ENCODE measurements at regions not wholly inside any gene's neighbourhood (a gene's known extent, or its start where the extent isn't known, plus 50 kb on each side); places are given as distances from the start of the nearest gene placed in this dataset.
"Not testable (repeated sequence)": the region's sequence is repeated elsewhere in the genome, so short reads cannot be mapped to it uniquely, and the experiment has no call there.

DNA sequence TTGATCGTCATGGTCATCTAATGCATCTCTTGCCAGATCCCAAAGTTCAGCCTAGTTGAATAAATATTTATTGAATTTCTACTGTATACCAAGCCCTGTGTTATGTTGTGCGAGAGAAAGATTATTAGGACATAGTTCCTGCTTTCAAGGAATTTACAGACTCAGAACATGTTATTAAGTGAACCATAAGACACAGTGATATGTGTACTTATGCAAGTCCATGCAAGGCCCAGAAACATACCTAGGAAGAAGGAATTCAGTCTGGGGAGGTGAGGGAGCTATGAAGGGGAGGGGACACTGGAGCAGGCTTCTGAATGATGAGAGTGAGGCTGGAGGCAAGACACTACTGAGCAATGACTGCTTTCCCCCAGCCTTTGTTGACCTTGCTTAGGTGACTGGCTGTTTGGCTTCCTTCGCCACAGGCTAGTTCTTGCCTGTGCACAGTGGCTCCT is 81.4 kb downstream of the ACAA2 start:
- Histone ChIP-seq H3K4me3 (no peak overlapping the region), H3K9me3 (no peaks in the 10 kb centered on the region), H3K36me3 (no peaks in the 10 kb centered on the region), H3K27me3 (no peaks in the 10 kb centered on the region)
- no peak for DNase-seq

DNA sequence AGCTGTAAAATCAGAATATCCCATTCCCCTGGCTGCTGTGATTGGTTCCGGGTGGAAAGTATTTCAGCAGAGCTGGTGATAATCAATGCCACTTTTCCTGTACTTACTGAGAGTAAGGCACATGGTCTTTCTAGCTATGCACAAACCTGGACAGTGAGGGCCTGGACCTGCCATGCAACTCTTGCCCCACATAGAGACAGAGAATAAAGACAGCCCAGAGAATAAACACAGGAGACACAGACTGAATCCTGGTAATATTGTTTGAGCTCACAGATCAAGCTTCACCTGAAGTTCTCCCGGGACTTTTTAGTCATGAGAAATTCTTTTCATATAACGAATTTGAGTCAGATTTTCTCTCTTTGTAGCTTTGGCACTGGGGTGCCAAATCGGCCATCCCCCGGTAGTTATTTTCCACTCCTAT is 81.9 kb downstream of the ACAA2 start:
- no peaks in the 10 kb centered on the region for H3K27me3 ChIP-seq
- no peaks in the 10 kb centered on the region for H3K9me3 ChIP-seq
- no peak overlapping the region for H3K4me3 ChIP-seq
- DNase-seq = no peak
- no peaks in the 10 kb centered on the region for H3K36me3 ChIP-seq

GRCh38 chr18:49730951-49731391 is 82.4 kb downstream of the ACAA2 start:
- Histone ChIP-seq H3K36me3 (no peaks in the 10 kb centered on the region), H3K27me3 (no peaks in the 10 kb centered on the region), H3K9me3 (no peaks in the 10 kb centered on the region), H3K4me3 (no peak overlapping the region)
- no peak for DNase-seq

GRCh38 chr18:49728542-49728941 is 84.8 kb downstream of the ACAA2 start:
- DNase-seq = peak; percentile 30
- no peaks in the 10 kb centered on the region for H3K27me3 ChIP-seq

DNA sequence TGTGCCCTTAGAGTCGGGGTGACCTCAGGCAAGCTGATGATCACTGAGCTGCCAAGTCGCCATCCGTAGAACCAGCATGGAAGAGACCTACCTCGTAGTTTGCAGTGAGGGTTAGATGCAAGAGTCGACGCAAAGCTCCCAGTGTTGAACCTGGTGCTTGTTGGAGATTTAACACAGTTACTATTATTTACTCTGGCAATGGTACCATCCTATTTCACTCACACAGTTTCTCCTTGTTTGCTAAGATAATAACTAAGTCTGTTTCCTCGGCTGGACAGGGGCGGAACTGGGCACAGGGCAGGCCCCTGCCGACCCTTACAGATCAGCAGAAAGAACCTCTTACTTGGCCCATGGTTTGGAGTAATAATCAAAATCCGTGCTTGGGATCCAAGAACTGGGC is 85.5 kb downstream of the ACAA2 start:
- H3K4me3 ChIP-seq = no peak overlapping the region
- DNase-seq = no peak
- H3K9me3 ChIP-seq = no peaks in the 10 kb centered on the region
- no peaks in the 10 kb centered on the region for H3K27me3 ChIP-seq
- H3K36me3 ChIP-seq = no peaks in the 10 kb centered on the region

More at GRCh38 chr18:49728542-49728941, 84.8 kb downstream of the ACAA2 start:
- Histone ChIP-seq H3K4me3 (no peak overlapping the region), H3K9me3 (no peaks in the 10 kb centered on the region), H3K36me3 (no peaks in the 10 kb centered on the region)

GRCh38 chr18:49726675-49726963 is 86.7 kb downstream of the ACAA2 start:
- Histone ChIP-seq H3K36me3 (no peaks in the 10 kb centered on the region), H3K9me3 (no peaks in the 10 kb centered on the region), H3K27me3 (no peaks in the 10 kb centered on the region), H3K4me3 (no peak overlapping the region)
- DNase-seq = no peak

GRCh38 chr18:49725809-49726674 is 87.3 kb downstream of the ACAA2 start:
- Histone ChIP-seq H3K9me3 (no peaks in the 10 kb centered on the region), H3K27me3 (no peaks in the 10 kb centered on the region), H3K4me3 (no peak overlapping the region), H3K36me3 (no peaks in the 10 kb centered on the region)
- DNase-seq = peak; percentile 90

GRCh38 chr18:49723648-49724180 is 89.6 kb downstream of the ACAA2 start:
- DNase-seq = peak; percentile 27
- Histone ChIP-seq H3K9me3 (no peaks in the 10 kb centered on the region), H3K27me3 (no peaks in the 10 kb centered on the region), H3K36me3 (no peaks in the 10 kb centered on the region), H3K4me3 (no peak overlapping the region)

DNA sequence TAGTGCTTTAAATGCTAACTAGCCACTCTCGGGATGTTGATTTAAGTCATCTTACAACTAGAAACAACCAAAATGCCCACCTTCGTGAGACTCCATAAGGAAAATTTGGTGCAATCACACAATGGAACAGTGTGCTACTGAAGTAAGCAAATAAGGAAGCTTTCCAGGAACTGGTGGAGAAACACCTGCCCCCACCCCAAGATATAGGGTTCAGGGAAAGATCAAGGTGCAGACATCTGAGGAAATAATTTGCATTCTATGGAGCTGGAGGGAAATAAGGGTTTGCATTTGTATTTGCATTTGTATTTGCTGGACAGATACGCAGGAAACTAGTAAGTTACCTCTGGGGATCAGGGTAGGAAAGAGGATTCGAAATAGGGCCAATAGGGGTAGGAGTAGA is 90.9 kb downstream of the ACAA2 start:
- no peak for DNase-seq
- Histone ChIP-seq H3K9me3 (no peaks in the 10 kb centered on the region), H3K36me3 (no peaks in the 10 kb centered on the region), H3K4me3 (no peak overlapping the region), H3K27me3 (no peaks in the 10 kb centered on the region)

DNA sequence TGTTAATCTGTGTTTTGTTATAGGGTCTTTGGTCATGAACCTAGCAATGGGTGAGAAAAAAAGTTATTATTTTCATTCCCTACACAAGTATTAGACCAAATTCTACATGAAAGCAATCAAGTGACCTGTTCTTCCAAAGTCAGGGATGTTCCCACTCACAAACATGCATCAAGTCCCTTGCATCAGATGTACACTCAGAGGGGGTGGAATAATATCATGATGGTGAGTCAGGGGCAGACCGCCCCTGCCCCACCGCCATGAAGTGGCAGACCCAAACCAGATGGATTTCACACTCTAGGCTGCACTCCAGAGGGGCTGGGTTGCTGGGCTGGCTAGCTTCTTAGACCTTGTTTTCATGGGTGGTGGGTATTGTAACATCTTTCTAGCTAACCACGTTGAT is 91.4 kb downstream of the ACAA2 start:
- Histone ChIP-seq H3K4me3 (no peak overlapping the region), H3K9me3 (no peaks in the 10 kb centered on the region), H3K36me3 (no peaks in the 10 kb centered on the region), H3K27me3 (no peaks in the 10 kb centered on the region)
- DNase-seq = no peak

DNA sequence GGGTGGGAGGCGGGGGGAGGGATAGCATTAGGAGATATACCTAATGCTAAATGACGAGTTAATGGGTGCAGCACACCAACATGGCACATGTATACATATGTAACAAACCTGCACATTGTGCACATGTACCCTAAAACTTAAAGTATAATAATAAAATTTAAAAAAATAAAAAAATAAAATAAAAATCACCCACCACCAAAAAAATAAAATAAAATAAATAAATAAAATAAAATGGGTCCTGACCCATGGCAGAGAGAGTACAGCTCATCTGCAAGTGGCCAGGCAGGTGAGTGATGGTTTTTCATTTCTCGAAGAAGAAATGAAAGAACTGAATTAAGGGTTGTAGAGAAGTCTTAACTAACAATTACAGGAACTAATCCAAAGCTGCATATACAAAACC is 92.4 kb downstream of the ACAA2 start:
- not testable (repeated sequence) for H3K9me3 ChIP-seq, H3K27me3 ChIP-seq, H3K36me3 ChIP-seq, H3K4me3 ChIP-seq, DNase-seq

GRCh38 chr18:49717617-49718016 is 95.7 kb downstream of the ACAA2 start:
- Histone ChIP-seq H3K36me3 (no peaks in the 10 kb centered on the region), H3K4me3 (no peak overlapping the region), H3K9me3 (no peaks in the 10 kb centered on the region), H3K27me3 (no peaks in the 10 kb centered on the region)
- no peak for DNase-seq

DNA sequence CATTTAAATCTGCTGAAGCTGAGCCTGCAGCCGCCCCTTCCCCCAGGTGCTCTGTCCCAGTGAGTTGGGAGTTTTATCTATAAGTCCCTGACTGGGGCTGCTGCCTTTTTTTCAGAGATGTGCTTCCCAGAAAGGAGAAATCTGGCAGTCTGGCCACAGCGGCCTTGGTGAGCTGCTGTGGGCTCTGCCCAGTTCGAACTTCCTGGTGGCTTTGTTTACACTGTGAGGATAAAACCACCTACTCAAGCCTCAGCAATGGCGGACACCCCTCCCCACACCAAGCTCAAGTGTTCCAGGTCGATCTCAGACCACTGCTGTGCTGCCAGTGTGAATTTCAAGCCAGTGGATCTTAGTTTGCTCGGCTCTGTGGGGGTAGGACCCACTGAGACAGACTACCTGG is 97.3 kb downstream of the ACAA2 start:
- Histone ChIP-seq H3K36me3 (no peaks in the 10 kb centered on the region), H3K4me3 (no peak overlapping the region), H3K9me3 (no peaks in the 10 kb centered on the region), H3K27me3 (no peaks in the 10 kb centered on the region)
- no peak for DNase-seq

DNA sequence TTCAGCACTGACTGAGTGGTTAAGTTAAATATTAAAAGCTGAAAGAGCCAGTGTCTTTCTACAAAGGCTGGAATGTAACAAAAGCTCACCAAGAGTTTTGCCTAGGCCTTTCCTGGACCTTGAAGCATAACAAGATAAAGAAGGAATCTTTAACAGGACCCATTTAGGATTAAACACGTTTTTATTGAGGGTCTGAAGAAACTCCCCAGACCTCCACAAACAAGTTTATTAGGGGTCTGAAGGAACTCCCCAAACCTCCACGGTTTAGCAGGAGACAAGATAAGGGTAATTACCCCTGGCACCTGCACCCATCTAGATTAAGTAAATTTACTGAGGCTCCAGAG is 104.0 kb downstream of the ACAA2 start:
- H3K9me3 ChIP-seq = no peaks in the 10 kb centered on the region
- H3K27me3 ChIP-seq = no peaks in the 10 kb centered on the region
- DNase-seq = no peak
- H3K36me3 ChIP-seq = no peaks in the 10 kb centered on the region
- H3K4me3 ChIP-seq = no peak overlapping the region

GRCh38 chr18:49708662-49709346 is 104.5 kb downstream of the ACAA2 start:
- Histone ChIP-seq H3K27me3 (no peaks in the 10 kb centered on the region), H3K4me3 (no peak overlapping the region), H3K36me3 (no peaks in the 10 kb centered on the region), H3K9me3 (no peaks in the 10 kb centered on the region)
- DNase-seq = no peak

GRCh38 chr18:49707599-49707998 is 105.7 kb downstream of the ACAA2 start:
- H3K9me3 ChIP-seq = no peaks in the 10 kb centered on the region
- DNase-seq = no peak
- no peak overlapping the region for H3K4me3 ChIP-seq
- no peaks in the 10 kb centered on the region for H3K36me3 ChIP-seq
- no peaks in the 10 kb centered on the region for H3K27me3 ChIP-seq

DNA sequence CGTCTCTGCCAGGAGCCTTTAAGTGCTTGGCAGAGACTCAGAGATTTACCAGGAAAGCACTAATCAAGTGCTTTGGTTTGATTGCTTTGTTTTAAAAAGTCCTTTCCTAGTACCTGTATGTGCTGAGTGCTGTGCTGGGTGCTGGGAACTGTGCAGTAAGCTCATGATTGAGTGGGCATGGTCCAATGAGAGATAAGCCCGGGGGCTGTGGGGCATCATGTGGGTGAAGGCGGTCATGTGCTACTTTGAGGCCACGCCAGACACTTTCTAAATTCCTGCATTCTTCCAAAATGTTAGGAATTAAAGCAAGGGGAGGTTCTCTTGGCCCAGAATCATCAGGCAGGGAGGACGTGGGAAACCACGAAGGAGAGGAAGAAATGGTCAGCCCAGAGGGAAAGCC is 109.0 kb downstream of the ACAA2 start:
- Histone ChIP-seq H3K27me3 (no peaks in the 10 kb centered on the region), H3K36me3 (no peaks in the 10 kb centered on the region), H3K4me3 (no peak overlapping the region), H3K9me3 (no peaks in the 10 kb centered on the region)
- no peak for DNase-seq

DNA sequence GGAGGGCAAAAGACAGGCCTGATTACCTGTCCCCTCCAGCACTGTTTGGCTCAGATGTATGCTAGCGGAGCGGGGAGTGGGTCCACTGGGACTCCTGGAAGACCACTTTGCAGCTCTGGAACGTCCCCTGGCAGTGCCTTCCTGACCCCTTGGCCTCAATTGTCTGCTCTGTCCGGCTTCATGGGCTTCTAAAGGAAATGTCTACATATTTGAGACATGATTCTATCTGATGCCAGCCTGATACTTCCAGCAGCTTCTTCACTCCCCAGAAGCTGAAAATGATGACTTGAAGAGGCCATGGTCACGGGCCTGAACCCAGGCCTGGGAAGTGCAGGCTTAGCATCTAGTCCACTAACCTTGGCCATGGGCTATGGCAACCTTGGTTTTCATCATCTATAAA is 112.1 kb downstream of the ACAA2 start:
- Histone ChIP-seq H3K36me3 (no peaks in the 10 kb centered on the region), H3K9me3 (no peaks in the 10 kb centered on the region), H3K4me3 (no peak overlapping the region), H3K27me3 (no peaks in the 10 kb centered on the region)
- DNase-seq = no peak

Measured in MG63 (cell line).